CD8-positive, alpha-beta memory T cell (primary cell): ENCODE measurements at regions not wholly inside any gene's neighbourhood (a gene's known extent, or its start where the extent isn't known, plus 50 kb on each side); places are given as distances from the start of the nearest gene placed in this dataset.

ENCODE experiments used
- CTCF ChIA-PET: fragments of 350-600 bp; sonication (Branson Sonifier 250); formaldehyde crosslinking; loops from one replicate; lab custom pipeline; 2021; ENCODE audit warnings: antibody characterized with exemption; lab: Charles Lee
- POLR2A ChIA-PET: fragments of 350-600 bp; sonication (Branson Sonifier 250); formaldehyde crosslinking; loops from one replicate; lab custom pipeline; 2021; ENCODE audit warnings: antibody characterized with exemption; lab: Charles Lee
- DNase-seq, 5 donors: peaks; one replicate each; pipeline versions ENCODE4 v3.0.0 to v3.0.0-alpha.2; 2020 to 2022; ENCODE audit warnings: mixed read lengths in 1 of 5
- H3K27ac ChIP-seq: one replicate; pipeline ENCODE4 v1.7.0; 2013; ENCODE audit warnings: low read depth, mild to moderate bottlenecking, low read length, moderate library complexity
- H3K27me3 ChIP-seq: 2 replicates; pipeline ENCODE4 v1.7.0; 2013; ENCODE audit warnings: low read length, mild to moderate bottlenecking; ENCODE audit not compliant: insufficient read depth, poor library complexity, severe bottlenecking
- H3K36me3 ChIP-seq: 2 replicates; pipeline ENCODE4 v1.7.0; 2013; ENCODE audit warnings: mild to moderate bottlenecking, low read length, moderate library complexity; ENCODE audit not compliant: insufficient read depth
- H3K4me1 ChIP-seq: 2 replicates; pipeline ENCODE4 v1.7.0; 2013; ENCODE audit warnings: mild to moderate bottlenecking, low read length, moderate library complexity; ENCODE audit not compliant: insufficient read depth
- H3K4me3 ChIP-seq: 2 replicates; pipeline ENCODE4 v1.7.0; 2013; ENCODE audit warnings: mild to moderate bottlenecking, low read length
- H3K9me3 ChIP-seq: 2 replicates; pipeline ENCODE4 v1.7.0; 2013; ENCODE audit warnings: mild to moderate bottlenecking, low read length
- H3K27ac Mint-ChIP-seq, 8 donors: one replicate each; pipeline ENCODE4 v1.8.0; 2020 to 2021; ENCODE audit warnings: mixed read lengths in 8 of 8, mild to moderate bottlenecking in 6 of 8, inconsistent platforms in 3 of 8, moderate library complexity in 3 of 8
- H3K27me3 Mint-ChIP-seq, 2 donors: one replicate each; pipeline ENCODE4 v1.8.0; 2020 to 2021; ENCODE audit warnings: mixed read lengths in 2 of 2, mild to moderate bottlenecking in 1 of 2, moderate library complexity in 1 of 2
- H3K36me3 Mint-ChIP-seq, 3 donors: one replicate each; pipeline ENCODE4 v1.8.0; 2020 to 2021; ENCODE audit warnings: mixed read lengths in 3 of 3, inconsistent platforms in 1 of 3, mild to moderate bottlenecking in 1 of 3
- H3K4me1 Mint-ChIP-seq, 3 donors: one replicate each; pipeline ENCODE4 v1.8.0; 2020 to 2021; ENCODE audit warnings: mixed read lengths in 3 of 3, inconsistent platforms in 1 of 3, mild to moderate bottlenecking in 1 of 3
- H3K4me3 Mint-ChIP-seq, 7 donors: one replicate each; pipeline ENCODE4 v1.8.0; 2020 to 2021; ENCODE audit warnings: mixed read lengths in 7 of 7, mild to moderate bottlenecking in 6 of 7, moderate library complexity in 4 of 7, inconsistent platforms in 2 of 7
- H3K9me3 Mint-ChIP-seq, 5 donors: one replicate each; pipeline ENCODE4 v1.8.0; 2020 to 2022; ENCODE audit warnings: mixed read lengths in 5 of 5, mild to moderate bottlenecking in 3 of 5, moderate library complexity in 2 of 5, inconsistent platforms in 1 of 5

- no peak overlapping the region for H3K27ac ChIP-seq
- H3K27me3 ChIP-seq, result no peaks in the 10 kb centered on the region
- no peak overlapping the region for H3K4me3 ChIP-seq
- no peaks in the 10 kb centered on the region for H3K36me3 ChIP-seq
- POLR2A ChIA-PET, result no interaction called here
- Mint-ChIP-seq H3K27ac (no peak overlapping the region), H3K36me3 (no peaks in the 10 kb centered on the region), H3K27me3 (no peaks in the 10 kb centered on the region), H3K9me3 (peaks cover 0 to 8% (median 2%) of the 10 kb centered on the region in 5 donors), H3K4me1 (peaks cover 4 to 7% (median 6%) of the 10 kb centered on the region in 3 donors), H3K4me3 (no peak overlapping the region)
- no peak for DNase-seq
- H3K4me1 ChIP-seq, result no peaks in the 10 kb centered on the region
- CTCF ChIA-PET, result no interaction called here
- no peaks in the 10 kb centered on the region for H3K9me3 ChIP-seq
Measured at GRCh38 chr12:17640615-17641014, 449.4 kb downstream of the RERGL start.

GRCh38 chr12:17618831-17619230 lies 471.2 kb downstream of the RERGL start:
- H3K4me1 Mint-ChIP-seq, result no peaks in the 10 kb centered on the region
- DNase-seq, result no peak
- no peaks in the 10 kb centered on the region for H3K4me1 ChIP-seq
- no peak overlapping the region for H3K27ac Mint-ChIP-seq
- no peaks in the 10 kb centered on the region for H3K9me3 ChIP-seq
- ChIA-PET POLR2A (no interaction called here), CTCF (no interaction called here)
- no peaks in the 10 kb centered on the region for H3K36me3 ChIP-seq
- H3K9me3 Mint-ChIP-seq, result peaks cover 8 to 23% (median 14%) of the 10 kb centered on the region in 5 donors
- no peak overlapping the region for H3K27ac ChIP-seq
- H3K27me3 ChIP-seq, result no peaks in the 10 kb centered on the region
- H3K27me3 Mint-ChIP-seq, result no peaks in the 10 kb centered on the region
- no peaks in the 10 kb centered on the region for H3K36me3 Mint-ChIP-seq
- H3K4me3 ChIP-seq, result no peak overlapping the region
- no peak overlapping the region for H3K4me3 Mint-ChIP-seq

- no peaks in the 10 kb centered on the region for H3K4me1 Mint-ChIP-seq
- no peaks in the 10 kb centered on the region for H3K4me1 ChIP-seq
- H3K27ac ChIP-seq, result no peak overlapping the region
- H3K36me3 Mint-ChIP-seq, result no peaks in the 10 kb centered on the region
- H3K27ac Mint-ChIP-seq, result no peak overlapping the region
- CTCF ChIA-PET, result no interaction called here
- H3K9me3 Mint-ChIP-seq, result peaks cover 0 to 14% (median 4%) of the 10 kb centered on the region in 5 donors
- POLR2A ChIA-PET, result no interaction called here
- DNase-seq, result no peak
- H3K4me3 ChIP-seq, result no peak overlapping the region
- H3K36me3 ChIP-seq, result no peaks in the 10 kb centered on the region
- no peak overlapping the region for H3K4me3 Mint-ChIP-seq
- H3K27me3 Mint-ChIP-seq, result no peaks in the 10 kb centered on the region
- H3K9me3 ChIP-seq, result no peaks in the 10 kb centered on the region
- no peaks in the 10 kb centered on the region for H3K27me3 ChIP-seq
Measured at GRCh38 chr12:17609701-17610100, 480.3 kb downstream of the RERGL start.

GRCh38 chr12:17609153-17609552 lies 480.8 kb downstream of the RERGL start:
- H3K4me1 Mint-ChIP-seq, result no peaks in the 10 kb centered on the region
- no peaks in the 10 kb centered on the region for H3K36me3 Mint-ChIP-seq
- CTCF ChIA-PET, result no interaction called here
- no peaks in the 10 kb centered on the region for H3K9me3 ChIP-seq
- no peak overlapping the region for H3K4me3 ChIP-seq
- no peak for DNase-seq
- no peak overlapping the region for H3K27ac Mint-ChIP-seq
- no peak overlapping the region for H3K27ac ChIP-seq
- no peaks in the 10 kb centered on the region for H3K36me3 ChIP-seq
- H3K27me3 Mint-ChIP-seq, result no peaks in the 10 kb centered on the region
- POLR2A ChIA-PET, result no interaction called here
- peaks cover 0 to 16% (median 4%) of the 10 kb centered on the region in 5 donors for H3K9me3 Mint-ChIP-seq
- no peaks in the 10 kb centered on the region for H3K4me1 ChIP-seq
- H3K4me3 Mint-ChIP-seq, result no peak overlapping the region
- no peaks in the 10 kb centered on the region for H3K27me3 ChIP-seq

- CTCF ChIA-PET, result no interaction called here
- no peak for DNase-seq
- Mint-ChIP-seq H3K27ac (no peak overlapping the region), H3K9me3 (peaks cover 2 to 12% (median 4%) of the 10 kb centered on the region in 5 donors), H3K4me1 (no peaks in the 10 kb centered on the region), H3K36me3 (no peaks in the 10 kb centered on the region), H3K27me3 (peaks cover 0 to 3% of the 10 kb centered on the region in 2 donors), H3K4me3 (no peak overlapping the region)
- no peaks in the 10 kb centered on the region for H3K9me3 ChIP-seq
- no peak overlapping the region for H3K27ac ChIP-seq
- POLR2A ChIA-PET, result no interaction called here
- no peaks in the 10 kb centered on the region for H3K4me1 ChIP-seq
- H3K4me3 ChIP-seq, result no peak overlapping the region
- H3K27me3 ChIP-seq, result no peaks in the 10 kb centered on the region
- no peaks in the 10 kb centered on the region for H3K36me3 ChIP-seq
Measured at GRCh38 chr12:17595111-17595510, 494.9 kb downstream of the RERGL start.

- H3K4me1 ChIP-seq, result no peaks in the 10 kb centered on the region
- no peaks in the 10 kb centered on the region for H3K9me3 ChIP-seq
- Mint-ChIP-seq H3K27ac (no peak overlapping the region), H3K9me3 (peaks cover 2 to 13% (median 7%) of the 10 kb centered on the region in 5 donors), H3K36me3 (no peaks in the 10 kb centered on the region), H3K4me1 (no peaks in the 10 kb centered on the region), H3K27me3 (peaks cover 0 to 3% of the 10 kb centered on the region in 2 donors), H3K4me3 (no peak overlapping the region)
- no peak for DNase-seq
- no peaks in the 10 kb centered on the region for H3K27me3 ChIP-seq
- H3K36me3 ChIP-seq, result no peaks in the 10 kb centered on the region
- ChIA-PET POLR2A (no interaction called here), CTCF (no interaction called here)
- H3K4me3 ChIP-seq, result no peak overlapping the region
- H3K27ac ChIP-seq, result no peak overlapping the region
Measured at GRCh38 chr12:17593715-17594406, 496.1 kb downstream of the RERGL start.

- no peak for DNase-seq
- Mint-ChIP-seq H3K4me1 (no peaks in the 10 kb centered on the region), H3K27ac (peak overlapping the region in 1 of 8 donors; percentile 17), H3K4me3 (no peak overlapping the region), H3K36me3 (no peaks in the 10 kb centered on the region), H3K27me3 (peaks cover 0 to 3% of the 10 kb centered on the region in 2 donors), H3K9me3 (peaks cover 2 to 16% (median 8%) of the 10 kb centered on the region in 5 donors)
- Histone ChIP-seq H3K4me3 (no peak overlapping the region), H3K27ac (no peak overlapping the region), H3K36me3 (no peaks in the 10 kb centered on the region), H3K27me3 (no peaks in the 10 kb centered on the region), H3K9me3 (no peaks in the 10 kb centered on the region), H3K4me1 (no peaks in the 10 kb centered on the region)
- ChIA-PET POLR2A (no interaction called here), CTCF (no interaction called here)
Measured at GRCh38 chr12:17592472-17592871, 497.5 kb downstream of the RERGL start.

- ChIA-PET CTCF (no interaction called here), POLR2A (no interaction called here)
- H3K36me3 Mint-ChIP-seq, result no peaks in the 10 kb centered on the region
- H3K27me3 Mint-ChIP-seq, result peaks cover 0 to 1% of the 10 kb centered on the region in 2 donors
- H3K27ac ChIP-seq, result no peak overlapping the region
- H3K27me3 ChIP-seq, result no peaks in the 10 kb centered on the region
- H3K4me1 Mint-ChIP-seq, result no peaks in the 10 kb centered on the region
- no peaks in the 10 kb centered on the region for H3K4me1 ChIP-seq
- peak overlapping the region in 1 of 8 donors; percentile 32 for H3K27ac Mint-ChIP-seq
- H3K9me3 ChIP-seq, result no peaks in the 10 kb centered on the region
- peaks cover 2 to 16% (median 8%) of the 10 kb centered on the region in 5 donors for H3K9me3 Mint-ChIP-seq
- DNase-seq, result no peak
- no peak overlapping the region for H3K4me3 ChIP-seq
- no peak overlapping the region for H3K4me3 Mint-ChIP-seq
- no peaks in the 10 kb centered on the region for H3K36me3 ChIP-seq
Measured at GRCh38 chr12:17591005-17591681, 498.9 kb downstream of the RERGL start.
